ENCODE measurements at regions not wholly inside any gene's neighbourhood (a gene's known extent, or its start where the extent isn't known, plus 50 kb on each side); places are given as distances from the start of the nearest gene placed in this dataset.

- H3K36me3 ChIP-seq (replicated peaks in 1 of 2; ENCODE audit: control insufficient read depth in 1 of 2, insufficient read depth in 2 of 2, low read length in 1 of 2), result no peaks in the 10 kb centered on the region
- H2AFZ ChIP-seq (ENCODE audit: low read depth), result no peak overlapping the region
- 89% methylated on average over 2 of the region's 2 CpGs for WGBS (ENCODE audit: low lambda C conversion rate)
- H3F3A ChIP-seq (replicated peaks; ENCODE audit: insufficient read depth), result peaks cover 6% of the 10 kb centered on the region
- CTCF ChIA-PET, result interaction anchor here (0.8 to 1.9 kb wide), 3 partner anchors 27 to 248 kb away, joined by 3 to 4 read pairs (median 4); no protein-coding TSS in a partner anchor
- no peaks in the 10 kb centered on the region for H3K9me3 ChIP-seq
- H3K4me2 ChIP-seq, result no peak overlapping the region
- no peak overlapping the region; a peak in 1 of 4 replicates for H3K27ac ChIP-seq (ENCODE audit: low read depth in 2 of 2, low read length in 1 of 2)
- POLR2A ChIA-PET, result no interaction called here
- TF ChIP-seq TCF12 (IDR thresholded peaks at IDR 0.05), result no peak
- TF ChIP-seq IRF3 (IDR thresholded peaks at IDR 0.05; ENCODE audit: low read depth, low read length), result no peak
- no peak for TF ChIP-seq RFX5 (IDR thresholded peaks at IDR 0.05; ENCODE audit: low read length)
- no peak for TF ChIP-seq MEF2A (IDR thresholded peaks at IDR 0.05; ENCODE audit: borderline replicate concordance, low read depth)
- no peak for TF ChIP-seq EP300 (IDR thresholded peaks at IDR 0.05; ENCODE audit: borderline replicate concordance in 1 of 2, low read depth in 1 of 2, low read length in 1 of 2)
- H3K9ac ChIP-seq, result no peak overlapping the region
- H3K79me2 ChIP-seq (ENCODE audit: insufficient read depth), result no peaks in the 10 kb centered on the region
- no peak overlapping the region for H3K4me3 ChIP-seq (ENCODE audit: low read depth in 2 of 2, low read length in 1 of 2)
- H3K27me3 ChIP-seq (ENCODE audit: insufficient read depth), result no peaks in the 10 kb centered on the region
- DNase-seq, result no peak
- no peaks in the 10 kb centered on the region for H4K20me1 ChIP-seq (ENCODE audit: insufficient read depth)
- H3K4me1 ChIP-seq (ENCODE audit: control insufficient read depth in 1 of 2, insufficient read depth in 2 of 2, low read depth in 1 of 2, low read length in 1 of 2), result peaks cover 10 to 29% of the 10 kb centered on the region in 2 experiments
- no peaks in the 10 kb centered on the region for H3K9me2 ChIP-seq
These were observed 149.4 kb upstream of the KLF7 start for GRCh38 chr2:207315131-207315530.

DNA sequence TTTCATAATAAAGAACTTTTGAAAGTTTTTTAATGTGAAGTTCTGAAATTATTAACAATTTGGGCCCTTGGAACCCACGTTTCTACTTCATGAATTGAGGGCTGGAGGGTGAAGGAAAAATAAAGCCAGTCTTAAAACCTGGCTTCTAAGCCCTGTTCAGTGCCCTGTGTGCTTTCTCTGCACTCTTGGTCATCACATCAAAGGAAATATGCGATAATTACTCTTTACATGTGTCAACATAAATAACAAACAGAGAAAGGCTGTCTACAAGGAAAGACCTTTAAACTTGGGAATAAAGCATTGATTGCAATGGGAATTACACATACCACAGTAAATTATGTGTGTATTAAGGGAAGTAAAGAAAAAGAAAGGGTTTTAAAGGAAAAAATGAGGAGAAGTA is 150.7 kb upstream of the KLF7 start:
- no peak overlapping the region for H3K4me2 ChIP-seq
- H3K27ac ChIP-seq (ENCODE audit: low read depth in 2 of 2, low read length in 1 of 2), result no peak overlapping the region; a peak in 1 of 4 replicates
- no peaks in the 10 kb centered on the region for H3K27me3 ChIP-seq (ENCODE audit: insufficient read depth)
- peaks cover 6% of the 10 kb centered on the region for H3F3A ChIP-seq (replicated peaks; ENCODE audit: insufficient read depth)
- H3K4me1 ChIP-seq (ENCODE audit: control insufficient read depth in 1 of 2, insufficient read depth in 2 of 2, low read depth in 1 of 2, low read length in 1 of 2), result peaks cover 6 to 19% of the 10 kb centered on the region in 2 experiments; a peak in 3 of 4 replicates
- WGBS (ENCODE audit: low lambda C conversion rate), result 83% methylated on average over 2 of the region's 2 CpGs
- POLR2A ChIA-PET, result interaction anchor here (1.1 kb wide), 1 partner anchor 150 kb away, joined by 4 read pairs; the partner anchor contains the start of gene KLF7
- H3K36me3 ChIP-seq (replicated peaks in 1 of 2; ENCODE audit: control insufficient read depth in 1 of 2, insufficient read depth in 2 of 2, low read length in 1 of 2), result no peaks in the 10 kb centered on the region
- no peak overlapping the region for H2AFZ ChIP-seq (ENCODE audit: low read depth)
- no peak overlapping the region for H3K4me3 ChIP-seq (ENCODE audit: low read depth in 2 of 2, low read length in 1 of 2)
- H3K79me2 ChIP-seq (ENCODE audit: insufficient read depth), result no peaks in the 10 kb centered on the region
- H4K20me1 ChIP-seq (ENCODE audit: insufficient read depth), result no peaks in the 10 kb centered on the region
- CTCF ChIA-PET, result no interaction called here
- DNase-seq, result no peak
- H3K9ac ChIP-seq, result no peak overlapping the region
- no peaks in the 10 kb centered on the region for H3K9me2 ChIP-seq
- no peaks in the 10 kb centered on the region for H3K9me3 ChIP-seq
- TF ChIP-seq POLR2AphosphoS5 (IDR thresholded peaks at IDR 0.05; ENCODE audit: low read depth, low read length), result no peak
- TF ChIP-seq IRF3 (IDR thresholded peaks at IDR 0.05; ENCODE audit: low read depth, low read length), result no peak
- TF ChIP-seq TCF12 (IDR thresholded peaks at IDR 0.05), result no peak
- no peak for TF ChIP-seq MXI1 (IDR thresholded peaks at IDR 0.05; ENCODE audit: low read depth, low read length)
- TF ChIP-seq EZH2phosphoT487 (IDR thresholded peaks at IDR 0.05; ENCODE audit: borderline replicate concordance, low read depth), result no peak
- TF ChIP-seq, protein P1, sequence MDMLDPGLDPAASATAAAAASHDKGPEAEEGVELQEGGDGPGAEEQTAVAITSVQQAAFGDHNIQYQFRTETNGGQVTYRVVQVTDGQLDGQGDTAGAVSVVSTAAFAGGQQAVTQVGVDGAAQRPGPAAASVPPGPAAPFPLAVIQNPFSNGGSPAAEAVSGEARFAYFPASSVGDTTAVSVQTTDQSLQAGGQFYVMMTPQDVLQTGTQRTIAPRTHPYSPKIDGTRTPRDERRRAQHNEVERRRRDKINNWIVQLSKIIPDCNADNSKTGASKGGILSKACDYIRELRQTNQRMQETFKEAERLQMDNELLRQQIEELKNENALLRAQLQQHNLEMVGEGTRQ (IDR thresholded peaks at IDR 0.05; ENCODE audit: borderline replicate concordance, low read depth, low read length), result no peak
